ENCODE measurements at regions not wholly inside any gene's neighbourhood (a gene's known extent, or its start where the extent isn't known, plus 50 kb on each side); places are given as distances from the start of the nearest gene placed in this dataset.
A peak's percentile ranks its signal among the peaks of the same experiment; 100 is the strongest.
"Not testable (repeated sequence)": the region's sequence is repeated elsewhere in the genome, so short reads cannot be mapped to it uniquely, and the experiment has no call there.

- DNase-seq, result no peak
Observed at GRCh38 chrX:109911046-109911445, 91.9 kb upstream of the TMEM164 start.

GRCh38 chrX:109912993-109913392 lies 89.9 kb upstream of the TMEM164 start:
- H3K36me3 ChIP-seq; H3K27ac ChIP-seq; intact Hi-C loops (cut with DNase I; ENCODE audit: low total_unique reads); H3K4me1 ChIP-seq; DNase-seq; H3K27me3 ChIP-seq; H3K4me3 ChIP-seq; H3K9me3 ChIP-seq; ATAC-seq: not testable (repeated sequence)
- in situ Hi-C loops (cut with MboI; ENCODE audit: low sequenced_read_pairs in 4 of 4), result loop anchor here (5.0 to 25.0 kb wide), 3 partner anchors 224 to 499 kb away; no protein-coding TSS in a partner anchor

More at GRCh38 chrX:109911046-109911445, 91.9 kb upstream of the TMEM164 start:
- no peak for ATAC-seq
- in situ Hi-C loops (cut with MboI; ENCODE audit: low sequenced_read_pairs in 4 of 4), result loop anchor here (5.0 to 25.0 kb wide), 3 partner anchors 226 to 501 kb away; no protein-coding TSS in a partner anchor
- intact Hi-C loops (cut with DNase I; ENCODE audit: low total_unique reads), result loop anchor here (2.0 kb wide), 1 partner anchor 236 kb away; no protein-coding TSS in a partner anchor
- Histone ChIP-seq H3K4me1 (no peaks in the 10 kb centered on the region), H3K4me3 (no peak overlapping the region), H3K9me3 (no peaks in the 10 kb centered on the region), H3K27me3 (no peaks in the 10 kb centered on the region), H3K36me3 (no peaks in the 10 kb centered on the region), H3K27ac (no peak overlapping the region)
- no peak for TF ChIP-seq POLR2A (IDR thresholded peaks at IDR 0.05)
- peak; percentile 27 to 54 (median 30) for TF ChIP-seq CTCF (IDR thresholded peaks at IDR 0.05 in 4 of 5, conservative IDR thresholded peaks at IDR 0.05 in 1 of 5)

- peak overlapping the region; percentile 12 to 48 (median 30) for H3K27ac ChIP-seq
- DNase-seq, result no peak
- no peaks in the 10 kb centered on the region for H3K9me3 ChIP-seq
- H3K27me3 ChIP-seq, result no peaks in the 10 kb centered on the region
- no peaks in the 10 kb centered on the region for H3K4me1 ChIP-seq
- TF ChIP-seq POLR2A (IDR thresholded peaks at IDR 0.05) (no peak), CTCF (IDR thresholded peaks at IDR 0.05 in 4 of 5, conservative IDR thresholded peaks at IDR 0.05 in 1 of 5) (no peak)
- intact Hi-C loops (cut with DNase I; ENCODE audit: low total_unique reads), result no loop called here
- no peak for ATAC-seq
- H3K4me3 ChIP-seq, result no peak overlapping the region
- H3K36me3 ChIP-seq, result no peaks in the 10 kb centered on the region
- in situ Hi-C loops (cut with MboI; ENCODE audit: low sequenced_read_pairs in 4 of 4), result loop anchor here (5.0 to 25.0 kb wide), 3 partner anchors 223 to 498 kb away; no protein-coding TSS in a partner anchor
Observed at GRCh38 chrX:109914114-109914849, 88.6 kb upstream of the TMEM164 start.

GRCh38 chrX:109918753-109919152 lies 84.2 kb upstream of the TMEM164 start:
- no peaks in the 10 kb centered on the region for H3K36me3 ChIP-seq
- in situ Hi-C loops (cut with MboI; ENCODE audit: low sequenced_read_pairs in 4 of 4), result loop anchor here (25.0 kb wide), 2 partner anchors 219 to 494 kb away; no protein-coding TSS in a partner anchor
- H3K9me3 ChIP-seq, result no peaks in the 10 kb centered on the region
- H3K4me3 ChIP-seq, result no peak overlapping the region
- TF ChIP-seq CTCF (IDR thresholded peaks at IDR 0.05 in 4 of 5, conservative IDR thresholded peaks at IDR 0.05 in 1 of 5), result no peak
- no peak for TF ChIP-seq POLR2A (IDR thresholded peaks at IDR 0.05)
- no peak for ATAC-seq
- H3K27me3 ChIP-seq, result no peaks in the 10 kb centered on the region
- no peaks in the 10 kb centered on the region for H3K4me1 ChIP-seq
- H3K27ac ChIP-seq, result no peak overlapping the region
- intact Hi-C loops (cut with DNase I; ENCODE audit: low total_unique reads), result no loop called here
- DNase-seq, result no peak

GRCh38 chrX:109920325-109920724 lies 82.6 kb upstream of the TMEM164 start:
- TF ChIP-seq POLR2A (IDR thresholded peaks at IDR 0.05), result no peak
- no peak for TF ChIP-seq CTCF (IDR thresholded peaks at IDR 0.05 in 4 of 5, conservative IDR thresholded peaks at IDR 0.05 in 1 of 5)
- intact Hi-C loops (cut with DNase I; ENCODE audit: low total_unique reads) (no loop called here), in situ Hi-C loops (cut with MboI; ENCODE audit: low sequenced_read_pairs in 4 of 4) (loop anchor here (25.0 kb wide), 2 partner anchors 217 to 492 kb away; no protein-coding TSS in a partner anchor)
- no peak overlapping the region for H3K27ac ChIP-seq
- no peaks in the 10 kb centered on the region for H3K36me3 ChIP-seq
- ATAC-seq, result no peak
- H3K4me1 ChIP-seq, result peaks cover 0 to 2% of the 10 kb centered on the region in 2 donors
- H3K27me3 ChIP-seq, result no peaks in the 10 kb centered on the region
- H3K4me3 ChIP-seq, result no peak overlapping the region
- H3K9me3 ChIP-seq, result no peaks in the 10 kb centered on the region
- DNase-seq, result no peak
